Testis (tissue), 2 donors: ENCODE measurements at regions not wholly inside any gene's neighbourhood (a gene's known extent, or its start where the extent isn't known, plus 50 kb on each side); places are given as distances from the start of the nearest gene placed in this dataset.

Source experiments
- POLR2A ChIP-seq: fragments of 450-650 bp; IDR thresholded peaks from one replicate; pipeline ENCODE4 v1.6.1; 2017; ENCODE audit warnings: antibody characterized with exemption, mild to moderate bottlenecking, moderate library complexity
- TF ChIP-seq, protein P1 (sequence below), 3 experiments: fragments of 450-650 bp in 2 of 3; fragments of 200-600 bp in 1 of 3; sonication (generic) in 1 of 3; IDR thresholded peaks; one replicate each; pipeline ENCODE4 v1.5.1; 2016 to 2019; ENCODE audit warnings: antibody characterized with exemption in 3 of 3, mild to moderate bottlenecking in 2 of 3, moderate library complexity in 1 of 3

DNA sequence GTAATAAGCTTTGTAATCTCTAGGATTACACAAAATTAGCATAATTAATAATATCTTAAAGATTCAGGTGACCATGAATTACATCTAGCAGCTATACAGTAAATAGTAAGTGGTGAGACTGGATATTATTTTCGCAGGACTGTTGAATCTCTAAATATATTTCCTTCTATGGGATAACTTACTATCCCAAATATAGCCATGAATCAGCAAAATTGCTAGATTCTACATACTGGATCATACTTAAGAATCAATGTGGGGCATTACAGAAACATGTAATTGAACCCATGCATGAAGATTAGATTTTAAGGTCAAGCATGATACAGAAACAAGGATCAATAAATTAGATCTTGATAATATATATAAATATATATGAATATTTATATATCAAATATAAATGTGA is 1203.4 kb downstream of the BRINP3 start:
- TF ChIP-seq POLR2A = no peak
- TF ChIP-seq, protein P1, sequence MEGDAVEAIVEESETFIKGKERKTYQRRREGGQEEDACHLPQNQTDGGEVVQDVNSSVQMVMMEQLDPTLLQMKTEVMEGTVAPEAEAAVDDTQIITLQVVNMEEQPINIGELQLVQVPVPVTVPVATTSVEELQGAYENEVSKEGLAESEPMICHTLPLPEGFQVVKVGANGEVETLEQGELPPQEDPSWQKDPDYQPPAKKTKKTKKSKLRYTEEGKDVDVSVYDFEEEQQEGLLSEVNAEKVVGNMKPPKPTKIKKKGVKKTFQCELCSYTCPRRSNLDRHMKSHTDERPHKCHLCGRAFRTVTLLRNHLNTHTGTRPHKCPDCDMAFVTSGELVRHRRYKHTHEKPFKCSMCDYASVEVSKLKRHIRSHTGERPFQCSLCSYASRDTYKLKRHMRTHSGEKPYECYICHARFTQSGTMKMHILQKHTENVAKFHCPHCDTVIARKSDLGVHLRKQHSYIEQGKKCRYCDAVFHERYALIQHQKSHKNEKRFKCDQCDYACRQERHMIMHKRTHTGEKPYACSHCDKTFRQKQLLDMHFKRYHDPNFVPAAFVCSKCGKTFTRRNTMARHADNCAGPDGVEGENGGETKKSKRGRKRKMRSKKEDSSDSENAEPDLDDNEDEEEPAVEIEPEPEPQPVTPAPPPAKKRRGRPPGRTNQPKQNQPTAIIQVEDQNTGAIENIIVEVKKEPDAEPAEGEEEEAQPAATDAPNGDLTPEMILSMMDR (IDR thresholded peaks at IDR 0.05) = no peak
